IMR-90 (cell line): ENCODE measurements at regions not wholly inside any gene's neighbourhood (a gene's known extent, or its start where the extent isn't known, plus 50 kb on each side); places are given as distances from the start of the nearest gene placed in this dataset.

Experiments
- ATAC-seq: fragments of 200-7000 bp; cut with Tn5 transposase; 2 replicates; pipeline ENCODE4 v1.9.1; 2020; ENCODE audit warnings: low read depth, mild to moderate bottlenecking, moderate library complexity
- BruUV-seq: library from RNA; stranded (reverse); fragments of 400-500 nt; replicated peaks from 2 replicates; lab custom pipeline; 2021; lab: Mats Ljungman, UMichigan
- CTCF ChIA-PET: fragments of 300-600 bp; formaldehyde crosslinking; extraction: SDS; loops from one replicate; lab custom pipeline; 2021; ENCODE audit warnings: antibody characterized with exemption; lab: Yijun Ruan, JAX
- POLR2A ChIA-PET: fragments of 300-600 bp; sonication (Branson Sonifier 250); formaldehyde crosslinking; loops from one replicate; lab custom pipeline; 2022; ENCODE audit warnings: antibody characterized with exemption; ENCODE audit not compliant: unreplicated experiment; lab: Charles Lee
- DNase-seq: peaks from one replicate; pipeline ENCODE4 v3.0.0; 2013
- H2AFZ ChIP-seq: replicated peaks from 2 replicates; pipeline ENCODE3; 2013; ENCODE audit warnings: low read length, mild to moderate bottlenecking; ENCODE audit not compliant: poor library complexity
- H2AK5ac ChIP-seq: 2 replicates; pipeline ENCODE4 v1.6.1; 2013; ENCODE audit warnings: low read depth, low read length, inconsistent platforms
- H2AK9ac ChIP-seq: replicated peaks from 2 replicates; pipeline ENCODE3; 2013; ENCODE audit warnings: mild to moderate bottlenecking, low read depth, low read length, moderate library complexity; ENCODE audit not compliant: poor library complexity
- H2BK120ac ChIP-seq: 2 replicates; pipeline ENCODE4 v1.6.1; 2013; ENCODE audit warnings: low read depth, low read length, inconsistent platforms
- H2BK15ac ChIP-seq: 3 replicates; pipeline ENCODE4 v1.6.1; 2013; ENCODE audit warnings: low read depth, low read length, inconsistent platforms
- H2BK20ac ChIP-seq: 2 replicates; pipeline ENCODE4 v1.6.1; 2013; ENCODE audit warnings: low read depth, mild to moderate bottlenecking, inconsistent platforms, low read length, moderate library complexity
- H2BK5ac ChIP-seq: 2 replicates; pipeline ENCODE4 v1.6.1; 2013; ENCODE audit warnings: mild to moderate bottlenecking, low read depth, low read length, inconsistent platforms; ENCODE audit not compliant: poor library complexity, severe bottlenecking
- H3K14ac ChIP-seq: replicated peaks from 2 replicates; pipeline ENCODE4 v1.6.1; 2013; ENCODE audit warnings: low read depth, low read length, inconsistent platforms
- H3K18ac ChIP-seq: 2 replicates; pipeline ENCODE4 v1.6.1; 2013; ENCODE audit warnings: low read depth, low read length, control low read depth
- H3K23ac ChIP-seq: 2 replicates; pipeline ENCODE4 v1.6.1; 2013; ENCODE audit warnings: low read depth, low read length, inconsistent platforms
- H3K27ac ChIP-seq: 2 replicates; pipeline ENCODE4 v1.5.1; 2013; ENCODE audit warnings: mild to moderate bottlenecking, control low read depth, low read length; ENCODE audit not compliant: insufficient read depth
- H3K27me3 ChIP-seq: 2 replicates; pipeline ENCODE4 v1.6.1; 2013; ENCODE audit warnings: low read length; ENCODE audit not compliant: control insufficient read depth, insufficient read depth
- H3K36me3 ChIP-seq: 2 replicates; pipeline ENCODE4 v1.6.1; 2013; ENCODE audit warnings: low read length, mixed read lengths; ENCODE audit not compliant: control insufficient read depth, insufficient read depth
- H3K4ac ChIP-seq: 2 replicates; pipeline ENCODE4 v1.6.1; 2013; ENCODE audit warnings: low read depth, low read length, inconsistent platforms
- H3K4me1 ChIP-seq: 2 replicates; pipeline ENCODE4 v1.6.1; 2013; ENCODE audit warnings: low read length, mixed read lengths; ENCODE audit not compliant: control insufficient read depth, insufficient read depth
- H3K4me2 ChIP-seq: 2 replicates; pipeline ENCODE4 v1.6.1; 2013; ENCODE audit warnings: low read depth, mild to moderate bottlenecking, control low read depth, low read length, moderate library complexity
- H3K4me3 ChIP-seq: 2 replicates; pipeline ENCODE4 v1.5.1; 2013; ENCODE audit warnings: low read depth, mild to moderate bottlenecking, control low read depth, low read length, moderate library complexity; ENCODE audit not compliant: insufficient read depth
- H3K56ac ChIP-seq: 2 replicates; pipeline ENCODE4 v1.6.1; 2013; ENCODE audit warnings: low read length, inconsistent platforms; ENCODE audit not compliant: insufficient read depth; ENCODE audit errors: extremely low read depth
- H3K79me1 ChIP-seq, 2 experiments: 2 replicates each; pipeline ENCODE4 v1.6.1; 2013; ENCODE audit warnings: low read length in 2 of 2, inconsistent platforms in 1 of 2, low read depth in 1 of 2
- H3K9ac ChIP-seq: 2 replicates; pipeline ENCODE4 v1.6.1; 2013; ENCODE audit warnings: low read depth, low read length, control low read depth
- H3K9me1 ChIP-seq: 2 replicates; pipeline ENCODE4 v1.6.1; 2013; ENCODE audit warnings: low read length, inconsistent platforms; ENCODE audit not compliant: insufficient read depth
- H3K9me3 ChIP-seq: 2 replicates; pipeline ENCODE4 v1.6.1; 2013; ENCODE audit warnings: low read length; ENCODE audit not compliant: control insufficient read depth, insufficient read depth
- H4K20me1 ChIP-seq: 2 replicates; pipeline ENCODE4 v1.6.1; 2013; ENCODE audit warnings: low read length, inconsistent platforms; ENCODE audit not compliant: insufficient read depth
- H4K5ac ChIP-seq: 2 replicates; pipeline ENCODE4 v1.6.1; 2013; ENCODE audit warnings: mild to moderate bottlenecking, low read depth, low read length, control low read depth
- H4K8ac ChIP-seq, 2 experiments: 2 replicates each; pipeline ENCODE4 v1.6.1; 2013; ENCODE audit warnings: low read depth in 2 of 2, low read length in 2 of 2, control low read depth in 1 of 2, inconsistent platforms in 1 of 2
- H4K91ac ChIP-seq: 2 replicates; pipeline ENCODE4 v1.6.1; 2013; ENCODE audit warnings: low read depth, low read length, inconsistent platforms; ENCODE audit not compliant: insufficient read depth
- MAFK ChIP-seq: IDR thresholded peaks from 2 replicates; pipeline ENCODE4 v1.6.1; 2012; ENCODE audit warnings: low read depth, low read length, improper control_type of control experiment
- NFE2L2 ChIP-seq: fragments of 150-350 bp; IDR thresholded peaks from 2 replicates; pipeline ENCODE4 v1.6.1; 2016; ENCODE audit warnings: low read depth, mild to moderate bottlenecking, low read length
- RAD21 ChIP-seq: IDR thresholded peaks from 2 replicates; pipeline ENCODE4 v1.6.1; 2012; ENCODE audit warnings: low read length, improper control_type of control experiment
- RCOR1 ChIP-seq: IDR thresholded peaks from 2 replicates; pipeline ENCODE4 v1.6.1; 2012; ENCODE audit warnings: mild to moderate bottlenecking, low read length, improper control_type of control experiment; ENCODE audit not compliant: insufficient replicate concordance
- SMC3 ChIP-seq: fragments of 150-350 bp; IDR thresholded peaks from 2 replicates; pipeline ENCODE4 v1.6.1; 2016; ENCODE audit warnings: low read depth, mild to moderate bottlenecking, antibody characterized with exemption, low read length, moderate library complexity
- WGBS, 2 experiments: methylation state at CpG; one replicate each; pipeline versions ENCODE4 v1.1.5 to v1.1.7; 2013; ENCODE audit warnings: missing lambda C conversion rate in 2 of 2; ENCODE audit not compliant: insufficient read length in 1 of 2; ENCODE audit errors: extremely low coverage in 2 of 2; 5-methylcytosine and 5-hydroxymethylcytosine counted together
- dilution Hi-C: fragments of 300-500 bp; cut with HindIII; formaldehyde crosslinking; loops from one replicate; pipeline ENCODE4 v1.14.3; 2018; ENCODE audit warnings: low sequenced_read_pairs; ENCODE audit not compliant: unreplicated experiment
- in situ Hi-C: fragments of 300-500 bp; cut with MboI; formaldehyde crosslinking; loops from 3 replicates; pipeline ENCODE4 v1.14.3; 2019; ENCODE audit warnings: low sequenced_read_pairs, inconsistent platforms, mixed read lengths
- intact Hi-C: fragments of 100-400 bp; cut with micrococcal nuclease; formaldehyde crosslinking; loops from 2 replicates; pipeline ENCODE4 v1.10.0; 2022

GRCh38 chr6:97712751-97713150, 429.7 kb upstream of the MMS22L start:
- no peak overlapping the region for H3K4ac ChIP-seq
- H2BK120ac ChIP-seq, result no peak overlapping the region
- no peaks in the 10 kb centered on the region for H3K4me1 ChIP-seq
- TF ChIP-seq MAFK, result no peak
- no peak for TF ChIP-seq SMC3
- no peak for TF ChIP-seq RCOR1
- TF ChIP-seq RAD21, result no peak
- TF ChIP-seq NFE2L2, result no peak
- POLR2A ChIA-PET, result no interaction called here
- no peak overlapping the region for H4K91ac ChIP-seq
- no peak overlapping the region for H3K4me3 ChIP-seq
- no TSS peak for BruUV-seq
- H3K18ac ChIP-seq, result no peak overlapping the region
- H3K9me3 ChIP-seq, result no peaks in the 10 kb centered on the region
- H3K27ac ChIP-seq, result no peak overlapping the region
- no peaks in the 10 kb centered on the region for H3K79me1 ChIP-seq
- H2AFZ ChIP-seq, result no peak overlapping the region
- no peak overlapping the region for H3K14ac ChIP-seq
- H2AK9ac ChIP-seq, result no peak overlapping the region
- H2BK15ac ChIP-seq, result no peak overlapping the region
- no peak overlapping the region for H3K23ac ChIP-seq
- no peak overlapping the region for H2BK20ac ChIP-seq
- H3K4me2 ChIP-seq, result no peak overlapping the region
- no peak for DNase-seq
- dilution Hi-C loops, result no loop called here
- no peak overlapping the region for H3K56ac ChIP-seq
- H2AK5ac ChIP-seq, result no peak overlapping the region
- H3K9ac ChIP-seq, result no peak overlapping the region
- CTCF ChIA-PET, result no interaction called here
- WGBS, 2 experiments, result no CpG with 5 or more reads among the region's 4 CpGs
- in situ Hi-C loops, result no loop called here
- no peak overlapping the region for H2BK5ac ChIP-seq
- ATAC-seq, result no peak
- no peaks in the 10 kb centered on the region for H3K27me3 ChIP-seq
- intact Hi-C loops, result no loop called here
- H3K9me1 ChIP-seq, result no peaks in the 10 kb centered on the region
- no peaks in the 10 kb centered on the region for H3K36me3 ChIP-seq
- no peak overlapping the region for H4K5ac ChIP-seq
- H4K20me1 ChIP-seq, result no peaks in the 10 kb centered on the region
- no peak overlapping the region for H4K8ac ChIP-seq
